SH-SY5Y (cell line): ENCODE measurements at regions not wholly inside any gene's neighbourhood (a gene's known extent, or its start where the extent isn't known, plus 50 kb on each side); places are given as distances from the start of the nearest gene placed in this dataset.

Experiments used
- GATA2 ChIP-seq: IDR thresholded peaks from 2 replicates; pipeline ENCODE4 v1.6.1; 2011; ENCODE audit warnings: mild to moderate bottlenecking, low read depth, low read length
- GATA3 ChIP-seq: IDR thresholded peaks from 2 replicates; pipeline ENCODE4 v1.6.1; 2011; ENCODE audit warnings: low read depth, mild to moderate bottlenecking, low read length, moderate library complexity

DNA sequence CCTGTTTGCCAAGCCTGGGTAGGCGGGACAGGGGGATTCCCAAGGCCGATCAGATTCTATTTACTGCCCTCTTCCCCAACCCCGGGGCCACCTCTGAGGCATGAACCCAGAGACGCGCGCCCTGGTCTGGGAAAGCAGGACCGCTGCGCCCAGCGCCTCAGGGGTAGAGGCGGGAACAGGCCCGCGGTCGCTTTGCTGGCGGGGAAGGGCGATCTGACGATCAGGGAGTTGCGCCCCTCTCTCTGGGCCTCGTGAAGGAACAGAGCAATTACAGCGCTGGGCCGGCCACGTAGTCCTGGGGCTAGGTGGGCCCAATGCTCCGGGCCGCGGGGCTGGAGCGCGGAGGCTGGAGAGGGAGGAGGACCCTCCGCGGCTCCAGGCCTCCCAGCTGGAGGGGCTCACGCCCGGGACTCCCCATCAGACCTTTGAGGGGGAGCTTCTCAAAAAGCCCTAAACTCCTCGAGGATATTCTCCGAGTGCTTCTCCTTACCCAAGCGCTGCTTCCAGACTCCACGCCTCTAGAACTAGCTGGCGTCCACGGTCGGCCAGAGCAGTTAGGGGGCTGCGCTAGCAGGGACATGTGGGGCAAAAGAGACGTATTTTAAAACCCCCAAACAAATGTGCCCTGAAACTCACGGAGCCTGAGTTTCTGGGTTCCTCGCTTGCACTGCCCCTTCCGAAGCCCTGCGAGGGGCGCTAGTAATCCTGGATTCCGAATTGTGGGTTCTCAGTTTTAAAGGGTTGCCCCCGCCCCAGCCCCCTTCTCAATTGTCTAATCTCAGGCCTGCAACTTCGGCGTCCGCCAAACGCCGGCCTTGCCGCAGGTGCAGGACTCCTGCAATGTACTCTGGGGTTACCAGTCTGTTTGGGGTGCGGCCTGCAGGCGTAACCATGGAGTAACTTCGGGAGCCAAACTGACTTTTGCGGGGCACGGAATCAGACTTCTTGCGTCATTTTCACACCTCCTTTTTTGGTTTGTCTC, 57.6 kb downstream of the TMEM174 start:
- TF ChIP-seq GATA2 (no peak), GATA3 (no peak)
